SH-SY5Y (cell line): ENCODE measurements at regions not wholly inside any gene's neighbourhood (a gene's known extent, or its start where the extent isn't known, plus 50 kb on each side); places are given as distances from the start of the nearest gene placed in this dataset.

ENCODE experiments used
- GATA2 ChIP-seq: IDR thresholded peaks from 2 replicates; pipeline ENCODE4 v1.6.1; 2011; ENCODE audit warnings: mild to moderate bottlenecking, low read depth, low read length
- GATA3 ChIP-seq: IDR thresholded peaks from 2 replicates; pipeline ENCODE4 v1.6.1; 2011; ENCODE audit warnings: low read depth, mild to moderate bottlenecking, low read length, moderate library complexity

DNA sequence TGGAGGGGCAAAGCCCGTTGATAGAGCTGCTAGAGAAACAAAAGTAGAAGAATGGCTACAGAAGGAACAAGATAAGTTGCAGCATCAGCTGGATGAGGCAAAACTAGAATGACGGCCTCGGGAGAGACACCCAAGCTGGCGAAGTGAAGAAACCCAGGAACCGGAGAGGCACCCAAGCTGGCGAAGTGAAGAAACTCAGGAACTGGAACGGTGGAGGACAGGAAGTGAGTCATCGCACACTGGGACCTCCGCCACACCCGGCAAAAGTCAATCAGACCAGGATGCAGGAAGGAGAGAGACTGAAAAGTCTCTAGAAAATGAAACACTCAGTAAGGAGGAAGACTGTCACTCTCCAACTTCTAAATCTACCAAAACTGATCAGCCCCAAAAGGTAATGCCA lies 133.0 kb upstream of the NEBL start:
- TF ChIP-seq GATA3 (no peak), GATA2 (no peak)
